DMS53 treated with DMSO at 0.1 percent for 48 hours (cell line): ENCODE measurements at regions not wholly inside any gene's neighbourhood (a gene's known extent, or its start where the extent isn't known, plus 50 kb on each side); places are given as distances from the start of the nearest gene placed in this dataset.
"Not testable (repeated sequence)": the region's sequence is repeated elsewhere in the genome, so short reads cannot be mapped to it uniquely, and the experiment has no call there.

ENCODE experiments used
- DNase-seq: peaks from one replicate; lab custom pipeline; 2025; ENCODE audit not compliant: unreplicated experiment; lab: John Stamatoyannopoulos, UW

DNA sequence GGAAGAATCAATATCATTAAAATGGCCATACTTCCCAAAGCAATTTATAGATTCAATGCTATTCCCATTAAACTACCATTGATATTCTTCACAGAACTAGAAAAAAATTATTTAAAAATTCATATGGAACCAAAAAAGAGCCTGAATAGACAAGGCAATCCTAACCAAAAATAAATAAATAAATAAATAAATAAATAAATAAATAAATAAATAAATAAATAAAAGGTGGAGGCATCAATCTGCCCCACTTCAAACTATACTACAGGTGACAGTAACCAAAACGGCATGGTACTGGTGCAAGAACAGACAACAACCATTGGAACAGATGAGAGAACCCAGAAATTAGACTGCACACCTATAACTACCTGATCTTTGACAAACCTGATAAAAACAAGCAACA lies 598.5 kb upstream of the GRM3 start:
- DNase-seq = not testable (repeated sequence)

GRCh38 chr7:86025807-86026206 lies 617.9 kb upstream of the GRM3 start:
- peak; percentile 8 for DNase-seq

- DNase-seq = peak; percentile 92
Observed at GRCh38 chr7:86013662-86014061, 630.0 kb upstream of the GRM3 start.

DNA sequence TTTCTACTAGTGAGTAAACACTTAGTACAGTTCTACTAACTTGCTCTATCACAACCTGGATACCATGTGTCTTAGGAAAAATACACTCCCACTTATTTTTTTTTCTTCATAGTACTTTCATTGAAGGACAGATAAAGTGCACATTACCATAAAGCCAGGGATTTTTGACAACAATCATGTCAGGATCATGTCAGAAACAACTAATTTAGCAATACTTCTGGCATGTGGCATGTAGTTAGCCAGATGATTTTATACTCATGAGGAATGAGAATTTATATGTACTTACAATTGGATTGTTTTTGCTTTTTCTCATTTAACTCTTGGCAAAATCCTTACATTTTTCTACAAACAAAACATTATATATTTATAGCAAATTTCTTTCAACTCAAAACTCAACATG lies 630.7 kb upstream of the GRM3 start:
- DNase-seq = no peak

DNA sequence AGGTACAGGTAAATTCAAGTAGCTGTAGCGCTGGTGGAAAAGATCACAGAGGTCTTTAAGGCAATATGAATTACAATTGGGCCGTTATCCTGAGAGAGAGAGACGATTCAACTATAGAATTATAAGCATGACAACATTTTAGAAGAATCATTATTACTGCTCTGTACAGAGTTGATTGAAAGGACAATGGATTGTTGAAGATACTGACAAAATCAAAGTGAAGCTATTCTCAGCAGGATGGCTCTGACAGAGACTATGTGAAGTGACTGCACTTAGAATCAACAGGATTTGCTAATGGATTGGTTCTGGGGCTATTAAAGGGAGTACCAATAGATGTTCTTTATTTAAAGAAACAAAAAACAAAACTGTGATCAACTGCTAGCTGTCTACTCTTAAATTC lies 634.8 kb upstream of the GRM3 start:
- no peak for DNase-seq

DNA sequence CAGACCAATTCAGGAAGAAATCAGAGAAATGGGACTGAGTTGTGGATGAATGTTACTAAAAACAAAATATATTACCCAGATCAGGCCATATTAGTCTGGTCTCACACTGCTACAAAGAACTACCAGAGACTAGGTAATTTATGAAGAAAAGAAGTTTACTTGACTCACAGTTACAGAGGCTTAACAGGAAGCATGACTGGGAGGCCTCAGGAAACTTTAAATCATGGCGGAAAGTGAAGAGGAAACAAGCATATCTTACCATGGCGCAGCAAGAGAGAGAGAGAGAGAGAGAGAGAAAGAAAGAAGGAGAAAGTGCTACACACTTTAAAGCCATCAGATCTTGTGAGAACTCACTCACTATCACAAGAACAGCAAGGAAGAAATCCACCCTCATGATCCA lies 636.8 kb upstream of the GRM3 start:
- DNase-seq = no peak

DNA sequence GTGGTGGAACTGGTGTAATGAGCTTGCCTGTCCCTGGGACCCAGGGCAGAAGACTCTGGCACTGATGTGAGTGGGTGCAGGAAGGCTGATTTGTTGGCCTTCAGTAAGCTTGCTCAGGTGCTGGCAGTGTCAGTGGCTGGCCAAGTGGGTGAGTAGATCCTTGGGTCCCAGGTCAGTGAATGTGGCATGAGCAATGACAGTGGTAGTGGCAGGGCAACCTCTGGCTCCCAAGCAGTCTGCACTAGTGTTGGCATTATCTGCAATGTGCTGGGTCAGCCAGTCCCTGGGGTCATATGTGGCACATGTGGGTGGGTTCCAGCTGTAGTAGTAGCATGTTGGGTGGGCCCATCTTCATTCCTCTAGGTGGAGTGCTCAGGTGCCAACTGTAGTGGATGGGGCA lies 640.9 kb upstream of the GRM3 start:
- no peak for DNase-seq

GRCh38 chr7:85997515-85997914 lies 646.2 kb upstream of the GRM3 start:
- DNase-seq = no peak

- no peak for DNase-seq
Observed at GRCh38 chr7:85995101-85995500, 648.6 kb upstream of the GRM3 start.

DNA sequence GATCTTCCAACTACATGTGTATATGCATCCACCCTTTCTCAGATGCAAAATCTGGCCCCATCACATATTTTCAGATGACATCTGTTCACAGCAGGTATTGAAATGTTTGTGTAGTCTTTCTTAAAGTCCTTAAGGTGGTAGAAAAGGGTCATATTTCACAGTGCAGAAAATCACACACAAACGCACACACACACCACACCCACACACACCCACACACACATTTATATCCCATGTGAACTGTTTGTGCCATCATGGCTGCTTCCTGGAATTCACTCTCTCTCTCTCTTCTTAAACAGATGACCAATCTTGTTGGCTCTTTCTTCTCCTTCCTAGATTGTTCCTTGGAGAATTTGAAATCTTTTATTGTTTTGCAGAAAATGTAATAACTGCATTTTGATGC lies 663.0 kb upstream of the GRM3 start:
- no peak for DNase-seq

- no peak for DNase-seq
Observed at GRCh38 chr7:85974176-85974575, 669.5 kb upstream of the GRM3 start.

- no peak for DNase-seq
Observed at GRCh38 chr7:85972504-85973141, 671.1 kb upstream of the GRM3 start.

DNA sequence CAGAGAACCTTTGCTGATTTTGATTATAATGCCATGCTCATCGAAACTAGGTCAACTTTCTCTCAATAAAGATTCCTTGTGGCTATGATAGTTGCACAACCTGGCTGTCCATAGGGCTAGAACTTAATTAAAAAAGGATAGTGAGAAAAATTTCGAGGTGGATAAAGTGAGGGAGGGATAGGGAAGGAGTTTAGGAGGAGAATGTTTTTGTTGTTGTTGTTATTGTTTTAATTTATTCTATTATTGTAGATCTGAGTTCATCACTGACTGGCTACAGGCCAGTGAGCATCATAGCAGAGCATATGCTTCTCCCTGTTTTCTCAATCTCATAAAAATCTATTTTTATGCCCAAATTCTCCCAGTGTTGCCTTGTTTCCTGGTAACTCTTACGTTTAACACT lies 688.7 kb upstream of the GRM3 start:
- DNase-seq = no peak

GRCh38 chr7:85950871-85951270 lies 692.8 kb upstream of the GRM3 start:
- no peak for DNase-seq

DNA sequence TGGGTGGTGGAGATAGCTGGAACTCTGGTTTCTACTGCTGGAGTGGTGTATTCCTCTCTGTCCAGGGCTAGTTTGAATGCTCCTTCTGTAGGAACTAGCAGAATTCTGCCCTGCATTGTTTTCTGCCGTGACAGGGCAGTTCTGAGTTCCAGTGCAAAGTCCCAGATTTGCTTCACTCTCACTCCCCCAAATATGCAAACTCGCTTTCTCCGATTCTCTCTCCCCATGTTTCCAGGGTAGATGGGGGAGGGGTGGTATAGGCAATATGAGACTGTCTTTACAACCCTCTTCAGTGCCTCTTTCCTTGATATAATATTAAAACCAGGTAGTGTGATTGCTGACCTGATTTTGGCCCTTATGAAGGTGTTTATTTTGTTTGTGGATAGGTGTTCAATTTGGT lies 693.3 kb upstream of the GRM3 start:
- no peak for DNase-seq

GRCh38 chr7:85947767-85948166 lies 695.9 kb upstream of the GRM3 start:
- no peak for DNase-seq

DNA sequence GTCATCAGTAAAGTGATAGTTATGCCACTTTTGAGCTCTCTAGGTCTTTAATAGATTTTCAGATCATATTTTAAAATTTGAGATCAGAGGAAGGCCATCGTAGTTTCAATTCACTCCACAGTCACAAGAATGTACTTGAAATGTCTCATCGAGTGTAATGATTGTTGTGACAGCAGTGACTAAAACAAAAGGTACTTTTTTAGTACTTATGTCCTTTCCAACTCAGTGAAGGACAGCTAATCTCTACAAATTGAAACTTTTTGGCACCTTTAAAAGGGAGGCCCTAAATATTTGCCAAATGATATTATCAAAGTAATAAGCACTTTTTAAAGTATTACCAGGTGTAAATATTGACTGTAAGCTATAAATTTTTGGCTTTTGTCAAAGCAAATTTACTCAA lies 702.9 kb upstream of the GRM3 start:
- DNase-seq = no peak

GRCh38 chr7:85931919-85932318 lies 711.8 kb upstream of the GRM3 start:
- no peak for DNase-seq

- no peak for DNase-seq
Observed at GRCh38 chr7:85928500-85928899, 715.2 kb upstream of the GRM3 start.

GRCh38 chr7:85927226-85927625 lies 716.5 kb upstream of the GRM3 start:
- DNase-seq = peak; percentile 60

- peak; percentile 89 for DNase-seq
Observed at GRCh38 chr7:85924062-85924461, 719.6 kb upstream of the GRM3 start.

DNA sequence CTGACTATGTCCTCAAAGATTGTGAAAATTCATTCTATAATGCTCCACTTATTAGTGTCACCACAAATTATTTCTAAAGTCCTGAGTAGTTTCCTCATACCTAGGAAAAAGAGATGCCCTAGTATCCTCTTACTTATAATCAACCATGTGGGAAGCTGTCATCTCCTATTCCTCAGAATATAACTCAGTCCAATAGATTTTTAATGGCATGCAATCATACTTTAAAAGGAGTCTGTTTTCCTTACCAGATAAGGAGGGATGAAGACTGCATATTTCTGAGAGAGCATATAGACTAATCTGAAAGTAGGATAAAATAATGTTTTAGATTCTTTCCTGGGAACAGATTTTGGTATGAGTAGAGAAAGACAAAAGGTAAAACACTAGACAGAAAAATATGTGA lies 727.7 kb upstream of the GRM3 start:
- DNase-seq = no peak

- DNase-seq = no peak
Observed at GRCh38 chr7:85914437-85914836, 727.6 kb upstream of the SEMA3D start.

- no peak for DNase-seq
Observed at GRCh38 chr7:85908051-85908450, 721.2 kb upstream of the SEMA3D start.
